Activated CD8-positive, alpha-beta memory T cell treated with anti-CD3 and anti-CD28 coated beads, Interleukin-2, amount 50 U/mL, for 4 hours (primary cell): ENCODE measurements at regions not wholly inside any gene's neighbourhood (a gene's known extent, or its start where the extent isn't known, plus 50 kb on each side); places are given as distances from the start of the nearest gene placed in this dataset.
"Not testable (repeated sequence)": the region's sequence is repeated elsewhere in the genome, so short reads cannot be mapped to it uniquely, and the experiment has no call there.

Experiments
- DNase-seq: peaks from one replicate; pipeline ENCODE4 v3.0.0-alpha.2; 2020

DNA sequence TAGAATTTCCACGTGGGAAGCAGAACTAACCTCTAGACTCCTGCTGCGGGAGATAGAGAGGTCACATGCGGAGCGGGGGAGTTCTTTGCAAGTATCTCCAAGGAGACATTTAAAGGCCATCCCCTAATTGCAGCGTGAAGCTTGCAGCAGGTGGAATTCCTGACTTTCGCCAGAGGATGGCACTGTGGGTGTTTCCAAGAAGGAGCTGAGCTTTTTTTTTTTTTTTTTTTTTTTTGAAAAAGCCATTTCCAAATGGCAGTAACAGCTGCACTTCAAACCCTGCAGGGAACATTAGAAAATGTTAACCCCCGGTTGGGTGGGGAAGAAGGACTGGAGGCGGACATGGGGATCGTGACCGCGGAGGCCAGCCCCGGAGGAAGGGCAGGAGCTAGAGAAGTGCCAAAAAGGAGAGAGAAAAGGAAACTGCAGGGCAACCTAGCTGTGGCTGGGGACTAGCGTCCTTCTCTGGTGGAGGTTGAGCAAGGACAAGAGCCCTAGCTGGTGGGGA lies 487.7 kb downstream of the TYW1 start:
- DNase-seq: no peak

GRCh38 chr7:67486401-67486800 lies 489.8 kb downstream of the TYW1 start:
- DNase-seq: no peak

DNA sequence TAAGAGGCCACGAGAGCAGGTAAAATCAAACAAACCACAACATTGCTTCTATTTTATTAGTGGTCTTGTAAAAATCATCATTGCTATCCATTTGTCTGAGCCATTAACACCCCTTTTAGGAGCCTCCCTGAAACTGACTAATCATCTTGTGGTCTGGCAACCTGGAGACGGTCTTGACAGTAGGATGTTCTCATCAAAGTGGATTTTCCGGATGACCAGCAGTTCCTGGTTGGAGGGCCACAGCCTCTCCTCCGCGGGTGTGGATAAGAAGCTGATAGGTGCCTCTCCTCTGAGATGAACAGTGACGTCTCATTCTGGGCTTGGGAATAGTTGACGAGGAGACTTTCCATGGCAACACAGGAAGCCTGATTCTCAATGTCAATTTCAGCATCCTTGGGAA lies 490.7 kb downstream of the TYW1 start:
- DNase-seq: no peak

- no peak for DNase-seq
These were observed 493.2 kb downstream of the TYW1 start for GRCh38 chr7:67489881-67490280.

GRCh38 chr7:67493366-67493765 lies 496.7 kb downstream of the TYW1 start:
- no peak for DNase-seq

- no peak for DNase-seq
These were observed 500.0 kb downstream of the TYW1 start for GRCh38 chr7:67496589-67496988.

DNA sequence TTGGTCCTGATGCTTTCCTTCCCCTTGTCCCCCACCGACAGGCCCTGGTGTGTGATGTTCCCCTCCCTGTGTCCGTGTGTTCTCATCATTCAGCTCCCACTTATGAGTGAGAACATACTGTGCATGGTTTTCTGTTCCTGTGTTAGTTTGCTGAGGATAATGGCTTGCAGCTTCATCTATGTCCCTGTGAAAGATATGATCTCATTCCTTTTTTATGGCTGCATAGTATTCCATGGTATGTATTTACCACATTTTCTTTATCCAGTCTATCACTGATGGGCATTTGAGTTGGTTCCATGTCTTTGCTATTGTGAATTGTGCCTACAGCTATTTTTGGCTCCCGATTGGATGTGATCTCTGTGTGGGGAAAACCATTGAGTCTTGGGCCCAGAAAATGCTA lies 501.3 kb downstream of the TYW1 start:
- DNase-seq: not testable (repeated sequence)

- DNase-seq: no peak
These were observed 506.3 kb downstream of the TYW1 start for GRCh38 chr7:67502929-67503328.

DNA sequence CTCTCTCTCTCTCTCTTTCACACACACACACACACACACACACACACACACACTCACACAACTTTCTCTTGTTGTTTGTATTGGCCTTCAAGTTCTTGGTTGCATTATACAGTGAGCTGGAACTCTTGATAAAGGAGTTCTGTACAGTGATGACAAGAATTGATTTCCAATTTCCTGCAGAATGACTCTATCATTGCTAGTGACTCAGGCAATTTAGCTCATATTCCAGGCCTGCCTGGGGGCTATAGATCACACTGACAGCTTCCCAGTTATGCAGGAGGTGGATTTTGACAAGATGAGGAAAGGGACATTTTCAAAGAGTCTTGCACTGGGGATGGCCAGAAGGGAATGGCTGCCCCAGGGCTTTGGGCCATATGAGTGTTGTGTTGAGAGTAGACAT lies 508.8 kb downstream of the TYW1 start:
- no peak for DNase-seq

DNA sequence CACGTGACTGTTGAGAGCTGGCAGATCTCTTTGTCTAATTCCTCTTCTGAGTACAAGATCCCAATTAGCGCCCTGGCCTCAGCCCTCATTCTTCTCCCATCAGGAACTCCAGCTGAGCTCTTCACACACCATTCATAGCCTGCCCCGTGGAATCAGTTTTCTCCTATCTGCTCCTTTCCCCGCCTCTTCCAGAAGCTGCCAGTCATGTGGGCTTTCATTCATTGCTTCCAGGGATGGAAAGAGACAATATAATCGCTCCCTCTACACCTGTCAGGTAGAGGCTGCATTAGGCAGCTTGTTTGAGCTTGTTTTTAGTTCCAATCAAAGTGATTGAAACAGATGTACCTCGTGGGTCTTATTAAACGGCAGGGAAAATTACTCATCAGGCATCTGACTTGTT lies 515.8 kb downstream of the TYW1 start:
- DNase-seq: no peak

DNA sequence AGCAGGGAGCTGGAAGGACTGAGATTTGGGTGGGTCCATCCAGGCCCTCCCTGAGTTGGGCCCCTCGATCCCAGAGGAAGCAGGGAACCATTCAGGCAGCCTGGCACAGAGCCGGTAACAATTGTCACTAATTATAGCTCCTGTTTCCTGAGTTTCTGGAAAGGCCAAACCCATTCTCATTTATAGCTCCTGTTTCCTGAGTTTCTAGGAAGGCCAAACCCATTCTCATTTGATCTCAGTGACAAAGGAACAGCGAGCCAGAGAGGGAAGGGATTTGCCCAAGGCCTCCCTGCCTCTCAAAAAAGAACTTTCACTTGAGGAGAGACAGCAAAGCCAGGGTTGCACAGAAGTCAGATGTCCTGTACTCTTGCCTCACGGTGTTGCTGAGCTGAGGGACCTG lies 521.9 kb downstream of the TYW1 start:
- DNase-seq: no peak

DNA sequence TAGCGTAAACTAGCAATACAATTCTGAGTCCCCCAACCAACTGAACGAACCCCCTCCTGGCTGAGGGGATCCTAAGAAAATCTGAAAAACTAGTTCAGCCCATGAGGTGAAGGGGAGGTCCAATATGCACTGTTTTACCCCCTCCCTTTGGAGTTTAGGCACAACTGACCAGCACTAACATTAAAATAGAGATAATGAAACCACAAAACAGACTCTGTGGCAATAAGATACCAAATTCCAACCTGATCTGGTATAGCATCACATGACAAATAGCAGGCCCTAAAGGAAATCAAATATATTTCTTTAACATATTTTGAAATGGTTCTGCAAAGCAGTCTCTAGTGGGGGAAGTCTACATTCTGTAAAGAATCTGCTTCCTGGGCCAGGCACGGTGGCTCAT lies 522.5 kb downstream of the TYW1 start:
- DNase-seq: no peak

DNA sequence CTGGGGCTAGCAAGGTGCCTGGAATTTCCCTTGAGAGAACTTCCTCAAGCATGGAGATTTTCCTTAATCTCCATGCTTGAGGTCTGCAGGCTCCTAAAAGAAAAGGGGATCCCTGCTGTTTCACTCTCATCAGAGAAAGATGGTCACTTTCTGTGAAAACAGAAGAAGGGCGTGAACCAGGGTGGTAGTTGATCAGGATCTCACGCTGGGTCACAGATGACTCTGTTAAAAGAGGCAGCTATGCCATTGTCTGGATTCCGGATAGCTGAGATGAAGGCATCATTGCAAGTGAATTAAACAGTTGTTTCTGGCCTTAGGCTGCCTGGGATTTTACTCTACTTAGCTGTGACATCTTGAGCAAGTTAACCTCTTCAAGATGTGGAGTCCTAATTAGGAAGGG lies 525.9 kb downstream of the TYW1 start:
- DNase-seq: no peak

- no peak for DNase-seq
These were observed 527.1 kb downstream of the TYW1 start for GRCh38 chr7:67523713-67524112.

DNA sequence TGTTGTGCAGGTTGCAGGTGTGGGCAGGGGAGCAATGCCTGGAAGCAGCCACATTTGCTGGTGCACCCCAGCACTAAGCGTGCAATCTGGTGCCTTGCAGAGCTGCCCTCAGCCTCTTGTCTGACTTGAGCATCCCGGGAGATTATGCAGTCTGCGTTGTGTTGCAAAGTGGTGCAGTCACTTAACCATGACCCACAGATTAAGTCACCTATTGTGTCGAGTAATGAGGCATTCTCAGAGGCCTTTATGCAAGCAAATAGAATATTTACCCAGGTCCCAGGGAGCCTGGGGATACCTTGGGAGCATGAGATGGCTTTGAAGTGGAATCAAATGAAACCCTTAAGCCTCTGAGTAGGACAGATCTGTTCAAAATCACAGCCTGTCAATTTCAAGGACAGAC lies 529.0 kb downstream of the TYW1 start:
- DNase-seq: no peak

DNA sequence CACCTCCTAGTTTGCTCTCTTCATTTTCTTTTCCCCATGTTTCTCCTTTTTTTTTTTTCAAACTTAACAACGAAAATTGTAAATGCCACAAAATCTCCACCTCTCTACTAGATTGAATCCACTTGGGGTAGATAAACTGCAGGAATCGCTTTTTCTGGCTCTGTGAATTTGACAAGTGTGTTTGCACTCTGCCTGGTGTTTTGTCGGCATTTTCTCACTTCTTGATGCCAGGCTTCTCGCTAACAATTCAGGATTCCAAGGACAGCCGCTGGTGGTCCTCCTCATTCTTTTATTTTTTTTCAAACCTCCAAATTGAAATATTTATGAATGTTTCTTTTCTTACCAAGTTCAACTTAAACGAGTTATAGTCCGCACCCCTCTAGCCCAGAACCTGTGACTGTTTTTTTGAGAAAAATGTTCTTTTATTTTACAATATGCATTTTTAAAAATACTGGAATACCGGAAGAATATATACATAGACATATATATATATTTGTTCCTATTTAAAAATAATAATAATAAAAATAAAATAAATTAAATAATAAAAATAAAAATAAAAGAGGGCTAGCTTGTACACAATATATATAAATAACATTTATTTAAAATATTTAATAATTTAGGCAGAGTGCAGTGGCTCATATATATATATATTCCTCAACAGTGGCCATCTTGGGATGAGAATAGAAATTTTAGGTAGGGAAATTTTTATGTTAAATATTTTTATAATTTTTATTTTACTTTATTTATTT lies 538.8 kb downstream of the TYW1 start:
- no peak for DNase-seq

DNA sequence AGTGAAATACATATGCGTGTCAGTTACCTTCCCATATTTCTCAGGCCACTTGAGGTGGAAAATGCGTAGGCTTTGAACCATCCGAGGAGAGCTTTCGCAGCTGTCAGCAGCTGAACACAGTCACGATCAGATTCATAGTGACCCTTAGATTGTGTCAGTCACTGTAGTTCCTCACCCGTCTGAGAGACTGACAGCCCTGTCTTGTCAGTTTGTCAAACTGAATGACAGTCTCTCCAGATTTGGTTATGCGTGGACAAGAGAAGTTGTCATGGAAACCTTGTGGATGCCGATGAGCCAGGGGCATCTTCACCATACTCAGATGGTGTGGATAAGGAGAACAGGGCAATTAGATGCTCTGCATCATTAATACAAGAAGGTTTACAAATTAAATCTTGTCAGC lies 546.3 kb downstream of the TYW1 start:
- no peak for DNase-seq

GRCh38 chr7:67547183-67547907 lies 550.7 kb downstream of the TYW1 start:
- no peak for DNase-seq

DNA sequence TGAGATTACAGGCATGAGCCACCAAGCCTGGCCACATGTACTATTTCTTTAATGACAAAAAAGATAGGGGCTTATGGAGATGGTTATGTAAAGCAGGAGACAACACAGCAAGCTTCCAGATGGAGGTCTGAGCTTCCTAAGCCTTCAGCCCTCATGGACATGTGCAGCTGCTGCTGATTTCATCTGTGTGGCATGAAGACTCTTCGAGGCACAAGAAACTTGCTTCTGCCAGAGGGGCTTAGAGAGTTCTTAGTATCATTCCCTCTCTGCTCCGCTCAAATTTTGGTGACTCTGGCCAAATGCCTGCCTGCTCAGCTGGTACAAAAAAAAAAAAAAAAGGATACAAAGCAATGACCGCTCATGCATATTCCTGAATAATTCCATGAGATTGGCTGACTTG lies 552.5 kb downstream of the TYW1 start:
- DNase-seq: no peak

GRCh38 chr7:67550801-67551436 lies 554.3 kb downstream of the TYW1 start:
- no peak for DNase-seq

DNA sequence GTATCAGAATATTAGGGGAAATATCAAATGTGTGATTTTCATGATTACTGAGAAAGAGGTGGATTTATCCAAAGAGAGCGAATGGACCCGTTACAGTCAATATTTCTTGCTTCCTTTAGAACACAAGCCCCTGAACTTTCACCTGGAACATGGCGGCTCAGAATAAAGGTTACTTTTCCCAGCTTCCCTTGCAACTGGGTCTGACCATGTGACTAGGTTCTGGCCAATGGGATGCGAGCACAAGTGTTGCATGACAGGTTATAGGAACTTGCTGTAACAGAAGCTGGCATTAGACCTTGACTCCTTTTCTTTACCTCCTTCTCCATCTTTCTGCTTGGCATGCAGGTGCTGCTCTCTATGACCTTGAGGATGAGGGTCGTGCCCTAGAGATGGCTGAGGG lies 556.1 kb downstream of the TYW1 start:
- DNase-seq: no peak

DNA sequence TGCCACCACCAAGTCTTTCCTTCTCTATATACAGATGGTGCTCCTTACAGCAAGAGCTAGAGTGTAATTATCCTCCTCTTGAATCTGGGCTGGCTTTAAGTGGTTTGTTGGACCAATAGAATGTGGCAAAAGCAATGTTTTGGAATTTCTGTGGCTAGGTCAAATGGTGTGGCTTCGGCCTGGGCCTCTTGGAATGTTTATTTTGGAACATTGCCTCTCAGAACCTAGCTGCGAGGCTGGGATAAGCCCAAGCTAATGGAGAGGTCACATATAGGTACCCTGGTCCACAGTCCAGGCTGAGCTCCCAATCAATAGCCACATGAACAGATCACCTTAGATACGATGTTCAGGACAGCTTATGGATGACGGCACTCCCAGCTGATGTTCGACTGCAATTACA lies 556.7 kb downstream of the TYW1 start:
- DNase-seq: no peak

GRCh38 chr7:67554986-67555385 lies 558.4 kb downstream of the TYW1 start:
- no peak for DNase-seq

GRCh38 chr7:67564959-67565358 lies 568.3 kb downstream of the TYW1 start:
- no peak for DNase-seq
